Cardiac fibroblast (primary cell): ENCODE measurements at regions not wholly inside any gene's neighbourhood (a gene's known extent, or its start where the extent isn't known, plus 50 kb on each side); places are given as distances from the start of the nearest gene placed in this dataset.
"Not testable (repeated sequence)": the region's sequence is repeated elsewhere in the genome, so short reads cannot be mapped to it uniquely, and the experiment has no call there.

ENCODE experiments used
- DNase-seq, 2 donors: peaks; one replicate each; pipeline versions ENCODE4 v3.0.0 to v3.0.0-alpha.2; 2010; ENCODE audit warnings: low read depth in 2 of 2
- H3K4me3 ChIP-seq, 2 donors: replicated peaks in 1 of 2; 1 replicate in 1 of 2; 2 replicates in 1 of 2; pipeline ENCODE4 v1.5.1; 2011; ENCODE audit warnings: low read depth in 2 of 2, low read length in 2 of 2, mild to moderate bottlenecking in 2 of 2, moderate library complexity in 1 of 2
- TF ChIP-seq, protein P1 (sequence below): IDR thresholded peaks from one replicate; pipeline ENCODE4 v1.5.1; 2011; ENCODE audit warnings: low read depth, mild to moderate bottlenecking, low read length, inconsistent platforms

DNA sequence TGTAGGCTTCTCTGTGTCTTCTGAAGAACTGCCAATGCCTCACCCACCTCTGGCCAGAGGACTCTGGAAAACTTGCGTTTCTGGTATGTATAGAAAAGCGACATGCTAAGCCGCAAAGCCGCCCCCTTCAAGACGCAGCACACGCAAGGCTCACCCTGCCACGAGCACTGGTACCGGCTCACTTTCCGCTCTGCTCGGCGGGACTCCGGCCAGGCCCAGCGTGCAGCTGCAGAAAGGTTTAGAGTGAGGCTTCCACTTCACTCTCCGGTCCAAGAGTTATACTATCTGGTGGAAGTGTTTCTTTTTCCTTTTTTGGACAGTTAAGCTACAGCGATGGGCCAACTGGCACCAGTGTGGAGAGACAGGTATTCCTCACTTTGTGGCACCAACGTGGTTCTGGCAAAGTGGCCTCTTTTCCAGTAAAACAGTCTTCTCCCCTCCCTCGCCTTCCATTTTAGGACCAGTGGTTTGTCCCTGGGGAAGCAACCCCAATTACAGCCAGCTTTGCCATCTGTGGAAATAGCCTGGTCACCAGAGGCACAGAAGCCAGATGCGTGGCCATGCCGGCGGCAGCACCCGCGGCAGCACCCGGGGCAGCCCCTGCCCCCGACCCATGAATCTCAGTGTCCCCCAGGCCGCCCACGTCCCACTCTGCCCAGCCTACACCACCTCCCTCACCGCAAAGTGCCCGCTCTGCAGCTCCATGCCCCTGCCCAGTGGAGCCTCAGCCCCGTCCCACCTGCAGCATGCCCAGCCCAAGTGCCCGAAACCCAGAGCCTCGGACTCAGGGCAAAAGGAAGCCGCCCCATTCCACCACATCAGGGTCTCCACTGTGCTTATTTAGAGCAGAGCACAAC, 91.6 kb upstream of the CTDP1 start:
- TF ChIP-seq, protein P1, sequence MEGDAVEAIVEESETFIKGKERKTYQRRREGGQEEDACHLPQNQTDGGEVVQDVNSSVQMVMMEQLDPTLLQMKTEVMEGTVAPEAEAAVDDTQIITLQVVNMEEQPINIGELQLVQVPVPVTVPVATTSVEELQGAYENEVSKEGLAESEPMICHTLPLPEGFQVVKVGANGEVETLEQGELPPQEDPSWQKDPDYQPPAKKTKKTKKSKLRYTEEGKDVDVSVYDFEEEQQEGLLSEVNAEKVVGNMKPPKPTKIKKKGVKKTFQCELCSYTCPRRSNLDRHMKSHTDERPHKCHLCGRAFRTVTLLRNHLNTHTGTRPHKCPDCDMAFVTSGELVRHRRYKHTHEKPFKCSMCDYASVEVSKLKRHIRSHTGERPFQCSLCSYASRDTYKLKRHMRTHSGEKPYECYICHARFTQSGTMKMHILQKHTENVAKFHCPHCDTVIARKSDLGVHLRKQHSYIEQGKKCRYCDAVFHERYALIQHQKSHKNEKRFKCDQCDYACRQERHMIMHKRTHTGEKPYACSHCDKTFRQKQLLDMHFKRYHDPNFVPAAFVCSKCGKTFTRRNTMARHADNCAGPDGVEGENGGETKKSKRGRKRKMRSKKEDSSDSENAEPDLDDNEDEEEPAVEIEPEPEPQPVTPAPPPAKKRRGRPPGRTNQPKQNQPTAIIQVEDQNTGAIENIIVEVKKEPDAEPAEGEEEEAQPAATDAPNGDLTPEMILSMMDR, result no peak
- no peak for DNase-seq
- H3K4me3 ChIP-seq, result no peak overlapping the region

DNA sequence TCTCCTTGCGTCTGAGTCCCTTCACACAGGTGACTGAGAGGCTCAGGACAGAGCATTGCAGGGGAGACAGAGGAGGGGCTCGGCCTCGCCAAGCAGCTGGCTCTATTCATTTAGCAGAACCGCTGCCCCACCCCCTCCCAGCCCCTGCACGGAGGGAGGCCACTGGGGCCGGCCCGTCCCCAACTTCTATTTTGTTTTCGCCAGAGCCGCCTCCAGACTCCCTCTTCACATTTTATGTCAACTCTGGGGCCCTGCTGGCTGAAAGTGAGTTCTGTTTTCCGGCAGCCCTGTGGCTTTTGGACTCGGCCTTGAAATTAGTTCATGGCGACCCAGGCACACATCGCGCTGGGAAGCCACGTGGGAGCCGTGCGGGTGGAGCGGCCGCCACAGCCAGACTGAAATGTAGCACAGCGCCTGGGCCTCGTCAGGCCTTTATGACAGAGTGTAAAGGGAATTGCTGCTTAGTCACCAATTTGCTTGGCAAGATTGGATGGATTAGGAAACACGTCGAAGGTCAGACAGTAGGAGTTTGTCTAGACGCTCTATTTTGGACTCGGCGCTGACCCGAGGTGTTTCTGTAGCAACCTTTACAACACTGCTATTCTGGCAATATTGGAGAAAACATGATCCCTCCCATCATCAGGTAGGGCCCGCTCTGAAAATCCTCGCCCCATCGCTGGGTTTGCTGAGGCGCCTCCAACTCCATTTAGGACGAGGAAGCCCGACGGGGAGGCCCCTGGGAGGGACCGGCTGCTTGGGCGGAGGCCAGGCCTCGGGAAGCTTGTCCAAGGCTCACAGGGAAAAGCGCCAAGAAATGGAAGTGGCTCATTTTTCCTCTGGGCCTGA, 90.7 kb upstream of the CTDP1 start:
- no peak overlapping the region for H3K4me3 ChIP-seq
- TF ChIP-seq, protein P1, result no peak
- DNase-seq, result peak; percentile 97 to 98

- no peak overlapping the region for H3K4me3 ChIP-seq
- no peak for DNase-seq
- TF ChIP-seq, protein P1, result no peak
Observed at GRCh38 chr18:79589601-79590091, 90.0 kb upstream of the CTDP1 start.

DNA sequence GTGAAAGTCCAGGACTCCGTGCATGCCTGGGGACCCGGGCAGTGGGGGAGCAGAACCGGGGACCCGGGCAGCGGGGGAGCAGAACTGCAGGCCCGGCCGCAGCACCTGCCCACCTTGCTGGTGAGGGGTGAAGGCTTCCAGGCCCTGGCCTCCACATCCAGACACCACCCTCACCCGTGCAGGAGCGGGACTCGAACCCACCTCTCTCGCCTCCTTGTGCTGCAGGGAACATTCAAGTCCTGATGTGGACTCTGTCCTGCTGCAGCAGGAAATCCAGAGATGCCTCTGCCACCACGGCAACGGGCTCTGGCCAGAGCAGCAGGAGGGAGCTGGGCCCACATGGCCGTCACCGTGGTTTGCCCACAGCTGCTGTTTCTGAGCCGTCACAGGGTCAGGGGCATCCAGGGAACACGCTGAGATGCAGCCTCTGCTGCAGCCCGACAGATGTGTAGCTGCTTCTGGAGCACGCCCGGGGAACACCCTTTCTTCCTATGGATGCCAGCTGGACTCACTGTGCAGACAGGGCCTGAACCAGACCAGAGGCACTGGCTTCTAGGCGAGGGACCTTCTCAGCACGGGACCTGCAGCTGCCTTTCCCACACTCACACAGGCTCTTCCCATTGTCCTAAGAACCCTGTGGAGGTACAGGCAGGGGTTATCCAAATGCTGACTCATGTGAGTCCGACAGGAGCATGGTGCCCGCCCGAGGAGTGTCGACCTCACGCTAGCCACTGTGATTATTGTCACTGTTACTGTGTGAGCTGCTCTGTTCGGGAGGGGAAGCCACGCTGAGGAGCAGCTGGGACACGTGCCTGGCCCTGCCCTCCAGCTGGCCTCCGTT, 89.2 kb upstream of the CTDP1 start:
- no peak overlapping the region for H3K4me3 ChIP-seq
- DNase-seq, result peak; percentile 40 to 50
- TF ChIP-seq, protein P1, result no peak

- no peak overlapping the region for H3K4me3 ChIP-seq
- TF ChIP-seq, protein P1, result no peak
- DNase-seq, result no peak
Observed at GRCh38 chr18:79591032-79591308, 88.6 kb upstream of the CTDP1 start.

GRCh38 chr18:79592684-79593083, 86.9 kb upstream of the CTDP1 start:
- not testable (repeated sequence) for DNase-seq, H3K4me3 ChIP-seq
